H9 (cell line): ENCODE measurements at regions not wholly inside any gene's neighbourhood (a gene's known extent, or its start where the extent isn't known, plus 50 kb on each side); places are given as distances from the start of the nearest gene placed in this dataset.
A peak's percentile ranks its signal among the peaks of the same experiment; 100 is the strongest.

Source experiments
- DNase-seq: peaks from one replicate; pipeline ENCODE4 v3.0.0-alpha.2; 2017
- H2AFZ ChIP-seq: one replicate; pipeline ENCODE4 v1.6.1; 2013; ENCODE audit warnings: mild to moderate bottlenecking, low read length, control low read depth, moderate library complexity
- H2AK5ac ChIP-seq: 2 replicates; pipeline ENCODE4 v1.6.1; 2013; ENCODE audit warnings: low read length, control low read depth, mixed read lengths; ENCODE audit not compliant: insufficient read length
- H2BK120ac ChIP-seq: one replicate; pipeline ENCODE4 v1.6.1; 2013; ENCODE audit warnings: low read depth, mild to moderate bottlenecking, low read length, control low read depth, inconsistent platforms; ENCODE audit not compliant: poor library complexity, severe bottlenecking
- H2BK12ac ChIP-seq: 2 replicates; pipeline ENCODE4 v1.6.1; 2013; ENCODE audit warnings: low read length, control low read depth, mixed read lengths, low read depth; ENCODE audit not compliant: insufficient read length
- H2BK15ac ChIP-seq: 2 replicates; pipeline ENCODE4 v1.6.1; 2013; ENCODE audit warnings: low read depth, low read length, control low read depth
- H2BK20ac ChIP-seq: one replicate; pipeline ENCODE4 v1.6.1; 2013; ENCODE audit warnings: low read depth, mild to moderate bottlenecking, low read length, control low read depth, inconsistent platforms; ENCODE audit not compliant: poor library complexity, severe bottlenecking
- H2BK5ac ChIP-seq: 2 replicates; pipeline ENCODE4 v1.6.1; 2013; ENCODE audit warnings: low read length, control low read depth, mixed read lengths; ENCODE audit not compliant: insufficient read length
- H3K14ac ChIP-seq: 2 replicates; pipeline ENCODE4 v1.6.1; 2013; ENCODE audit warnings: low read length, control low read depth; ENCODE audit not compliant: insufficient read depth
- H3K18ac ChIP-seq: 2 replicates; pipeline ENCODE4 v1.6.1; 2013; ENCODE audit warnings: low read depth, mild to moderate bottlenecking, mixed read lengths, low read length, control low read depth; ENCODE audit not compliant: insufficient read length
- H3K23ac ChIP-seq: 2 replicates; pipeline ENCODE4 v1.6.1; 2013; ENCODE audit warnings: low read length, control low read depth, mixed read lengths, low read depth; ENCODE audit not compliant: insufficient read length
- H3K23me2 ChIP-seq: 2 replicates; pipeline ENCODE4 v1.6.1; 2013; ENCODE audit warnings: low read depth, mild to moderate bottlenecking, mixed read lengths, low read length, control low read depth; ENCODE audit not compliant: insufficient read length, poor library complexity, severe bottlenecking
- H3K27ac ChIP-seq: 2 replicates; pipeline ENCODE4 v1.5.1; 2013; ENCODE audit warnings: low read length, control low read depth, mixed read lengths, low read depth; ENCODE audit not compliant: insufficient read length
- H3K27me3 ChIP-seq: 2 replicates; pipeline ENCODE4 v1.6.1; 2013; ENCODE audit warnings: low read length, control low read depth, inconsistent platforms; ENCODE audit not compliant: insufficient read depth
- H3K4ac ChIP-seq: 2 replicates; pipeline ENCODE4 v1.6.1; 2013; ENCODE audit warnings: low read depth, mild to moderate bottlenecking, control low read depth, inconsistent platforms, low read length, moderate library complexity
- H3K4me1 ChIP-seq: 2 replicates; pipeline ENCODE4 v1.6.1; 2013; ENCODE audit warnings: low read length, control low read depth, inconsistent platforms; ENCODE audit not compliant: insufficient read depth
- H3K4me2 ChIP-seq: 2 replicates; pipeline ENCODE4 v1.6.1; 2013; ENCODE audit warnings: low read length, control low read depth, mixed read lengths; ENCODE audit not compliant: insufficient read length, insufficient read depth
- H3K56ac ChIP-seq: 2 replicates; pipeline ENCODE4 v1.6.1; 2013; ENCODE audit warnings: low read depth, mild to moderate bottlenecking, mixed read lengths, low read length, control low read depth; ENCODE audit not compliant: insufficient read length
- H3K79me1 ChIP-seq: 2 replicates; pipeline ENCODE4 v1.6.1; 2013; ENCODE audit warnings: low read depth, mild to moderate bottlenecking, moderate library complexity, low read length, control low read depth, inconsistent platforms; ENCODE audit not compliant: insufficient read depth, poor library complexity, severe bottlenecking
- H3K79me2 ChIP-seq: 2 replicates; pipeline ENCODE4 v1.6.1; 2013; ENCODE audit warnings: low read length, control low read depth, inconsistent platforms; ENCODE audit not compliant: insufficient read depth
- H3K9ac ChIP-seq: 2 replicates; pipeline ENCODE4 v1.6.1; 2013; ENCODE audit warnings: low read length, control low read depth, mixed read lengths; ENCODE audit not compliant: insufficient read length; ENCODE audit errors: extremely low read depth
- H3K9me3 ChIP-seq: one replicate; pipeline ENCODE4 v1.6.1; 2013; ENCODE audit warnings: low read depth, low read length, inconsistent platforms; ENCODE audit not compliant: control insufficient read depth
- H3T11ph ChIP-seq: one replicate; pipeline ENCODE4 v1.6.1; 2013; ENCODE audit warnings: mild to moderate bottlenecking, low read length, control low read depth, inconsistent platforms
- H4K20me1 ChIP-seq: one replicate; pipeline ENCODE4 v1.6.1; 2013; ENCODE audit not compliant: control insufficient read depth, insufficient read length, insufficient read depth
- H4K5ac ChIP-seq: 2 replicates; pipeline ENCODE4 v1.6.1; 2013; ENCODE audit warnings: low read depth, mild to moderate bottlenecking, mixed read lengths, low read length, control low read depth; ENCODE audit not compliant: insufficient read length
- H4K8ac ChIP-seq: replicated peaks from 2 replicates; pipeline ENCODE4 v1.6.1; 2013; ENCODE audit warnings: low read length, control low read depth, mixed read lengths, low read depth; ENCODE audit not compliant: insufficient read length
- H4K91ac ChIP-seq: 2 replicates; pipeline ENCODE4 v1.6.1; 2013; ENCODE audit warnings: low read depth, mild to moderate bottlenecking, moderate library complexity, mixed read lengths, low read length, control low read depth; ENCODE audit not compliant: insufficient read length
- H3K27ac Mint-ChIP-seq, 3 experiments: 2 replicates in 2 of 3; 3 replicates in 1 of 3; pipeline ENCODE4 v1.8.0; 2020 to 2021; ENCODE audit warnings: mixed read lengths in 3 of 3, mild to moderate bottlenecking in 1 of 3, moderate library complexity in 1 of 3
- H3K27me3 Mint-ChIP-seq: 2 replicates; pipeline ENCODE4 v1.8.0; 2021; ENCODE audit warnings: low read depth, mild to moderate bottlenecking, moderate library complexity, mixed read lengths
- H3K36me3 Mint-ChIP-seq, 3 experiments: 2 replicates in 2 of 3; 3 replicates in 1 of 3; pipeline ENCODE4 v1.8.0; 2020 to 2021; ENCODE audit warnings: low read depth in 3 of 3, mixed read lengths in 3 of 3; ENCODE audit not compliant: insufficient read depth in 1 of 3
- H3K4me1 Mint-ChIP-seq, 2 experiments: 2 replicates each; pipeline ENCODE4 v1.8.0; 2020; ENCODE audit warnings: mixed read lengths in 2 of 2
- H3K4me3 Mint-ChIP-seq, 2 experiments: 2 replicates in 1 of 2; 3 replicates in 1 of 2; pipeline ENCODE4 v1.8.0; 2020 to 2021; ENCODE audit warnings: mild to moderate bottlenecking in 2 of 2, mixed read lengths in 2 of 2, moderate library complexity in 1 of 2
- H3K9me3 Mint-ChIP-seq, 2 experiments: 2 replicates in 1 of 2; 3 replicates in 1 of 2; pipeline ENCODE4 v1.8.0; 2020; ENCODE audit warnings: mild to moderate bottlenecking in 2 of 2, mixed read lengths in 2 of 2, moderate library complexity in 1 of 2
- CTCF ChIP-seq: fragments of 200-600 bp; sonication (generic); conservative IDR thresholded peaks from 3 replicates; pipeline ENCODE4 v1.8.0; 2021; ENCODE audit warnings: antibody characterized with exemption, mild to moderate bottlenecking
- WGBS: extraction: QIAGEN DNeasy Blood & Tissue Kit; methylation state at CpG from one replicate; pipeline ENCODE4 v1.1.7; 2013; ENCODE audit warnings: missing lambda C conversion rate, low lambda C conversion rate, mixed read lengths; ENCODE audit not compliant: insufficient read length; ENCODE audit errors: extremely low coverage; 5-methylcytosine and 5-hydroxymethylcytosine counted together

GRCh38 chr1:226497991-226498639, 50.4 kb upstream of the STUM start:
- Histone ChIP-seq H4K5ac (no peak overlapping the region), H3K9me3 (no peaks in the 10 kb centered on the region), H3K18ac (no peak overlapping the region), H2AFZ (no peak overlapping the region), H3K4me2 (no peak overlapping the region), H3K4me1 (peaks cover 4% of the 10 kb centered on the region; the same call in 1 of the 2 replicates), H2BK12ac (no peak overlapping the region), H4K91ac (no peak overlapping the region), H2BK15ac (no peak overlapping the region), H4K8ac (no peak overlapping the region), H2AK5ac (no peak overlapping the region), H3K79me1 (no peaks in the 10 kb centered on the region), H3K79me2 (no peaks in the 10 kb centered on the region), H3K56ac (no peak overlapping the region), H2BK5ac (no peak overlapping the region), H3K9ac (no peak overlapping the region), H2BK20ac (no peak overlapping the region), H3T11ph (no peak overlapping the region), H3K23ac (no peak overlapping the region), H3K4ac (no peak overlapping the region), H3K27ac (no peak overlapping the region), H3K14ac (no peak overlapping the region), H3K27me3 (no peaks in the 10 kb centered on the region), H2BK120ac (no peak overlapping the region), H3K23me2 (no peaks in the 10 kb centered on the region), H4K20me1 (no peaks in the 10 kb centered on the region)
- H3K36me3 Mint-ChIP-seq: no peaks in the 10 kb centered on the region
- WGBS: no CpG with 5 or more reads among the region's 12 CpGs
- peaks cover 13 to 17% of the 10 kb centered on the region in 2 experiments for H3K4me1 Mint-ChIP-seq
- peaks cover 37% of the 10 kb centered on the region for H3K27me3 Mint-ChIP-seq
- H3K27ac Mint-ChIP-seq: no peak overlapping the region
- peak; percentile 18 for DNase-seq
- no peak overlapping the region for H3K4me3 Mint-ChIP-seq
- no peaks in the 10 kb centered on the region for H3K9me3 Mint-ChIP-seq
- TF ChIP-seq CTCF: no peak
